KBM-7 (cell line): ENCODE measurements at regions not wholly inside any gene's neighbourhood (a gene's known extent, or its start where the extent isn't known, plus 50 kb on each side); places are given as distances from the start of the nearest gene placed in this dataset.

Source experiments
- DNase-seq: peaks from one replicate; pipeline ENCODE4 v3.0.0-alpha.2; 2015
- in situ Hi-C: fragments of 300-500 bp; cut with MboI; formaldehyde crosslinking; loops from 2 replicates; pipeline ENCODE4 v1.14.3; 2020; ENCODE audit warnings: low sequenced_read_pairs, low pct_unique_long_range_greater_than_20kb, mixed read lengths

DNA sequence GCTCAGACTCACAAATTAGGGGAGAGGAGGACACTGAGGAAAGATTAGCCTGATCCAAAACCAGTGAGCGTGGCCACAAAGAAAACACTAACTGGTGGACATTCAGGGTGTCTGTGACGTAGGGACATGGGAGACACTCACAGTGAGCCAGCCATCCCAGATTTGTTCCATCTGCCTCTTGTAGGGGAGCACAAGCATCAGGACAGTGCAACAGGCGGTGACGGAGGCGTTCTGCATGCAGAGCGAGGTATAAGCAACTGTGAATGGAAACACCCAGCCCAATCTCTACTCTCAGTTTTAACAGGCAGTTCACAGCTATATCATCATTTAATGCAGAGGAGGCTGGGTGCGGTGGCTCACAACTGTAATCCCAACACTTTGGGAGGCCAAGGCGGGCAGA lies 52.8 kb upstream of the TOMM7 start:
- in situ Hi-C loops: no loop called here
- DNase-seq: no peak

DNA sequence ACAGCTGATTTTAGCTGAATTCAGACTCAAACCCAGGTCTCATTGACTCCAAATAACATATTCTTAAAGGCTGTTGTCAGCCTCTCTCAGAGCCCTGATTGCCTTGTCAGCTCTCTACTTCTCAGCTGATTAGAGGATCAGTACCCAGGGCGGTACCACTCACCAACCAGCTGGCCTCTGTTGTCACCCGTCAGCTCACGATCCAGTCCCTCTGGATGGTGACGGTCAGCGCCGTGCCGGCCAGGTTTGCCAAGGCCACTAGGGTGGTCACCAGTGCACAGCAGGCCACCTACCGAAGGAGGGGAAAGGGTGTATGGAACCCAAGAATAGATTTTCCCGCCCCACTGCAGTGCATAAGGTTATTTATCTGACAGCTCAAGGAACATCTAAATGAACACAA lies 52.3 kb upstream of the TOMM7 start:
- in situ Hi-C loops: no loop called here
- no peak for DNase-seq
